Adrenal gland (tissue), 9 donors: ENCODE measurements at regions not wholly inside any gene's neighbourhood (a gene's known extent, or its start where the extent isn't known, plus 50 kb on each side); places are given as distances from the start of the nearest gene placed in this dataset.

Experiments
- DNase-seq, 7 donors: peaks; one replicate each; pipeline ENCODE4 v3.0.0-alpha.2; 2019 to 2020
- H3K27ac ChIP-seq, 5 donors: fragments of 200-600 bp; sonication (generic) in 4 of 5; 1 replicate in 3 of 5; 2 replicates in 2 of 5; pipeline versions ENCODE4 v1.5.1 to v1.8.0; 2016 to 2020; ENCODE audit warnings: mild to moderate bottlenecking in 1 of 5
- H3K27me3 ChIP-seq: fragments of 200-600 bp; 2 replicates; pipeline ENCODE4 v1.8.0; 2021
- H3K36me3 ChIP-seq, 2 donors: fragments of 200-600 bp; replicated peaks in 1 of 2; 1 replicate in 1 of 2; 2 replicates in 1 of 2; pipeline versions ENCODE4 v1.5.1 to v1.8.0; 2018 to 2022
- H3K4me1 ChIP-seq, 2 donors: fragments of 200-600 bp; replicated peaks in 1 of 2; 1 replicate in 1 of 2; 2 replicates in 1 of 2; pipeline versions ENCODE4 v1.5.1 to v1.8.0; 2018 to 2021
- H3K4me3 ChIP-seq, 4 donors: fragments of 200-600 bp; sonication (generic) in 3 of 4; one replicate each; pipeline ENCODE4 v1.5.1; 2016 to 2018
- H3K9me3 ChIP-seq, 3 donors: fragments of 200-600 bp; sonication (generic) in 1 of 3; replicated peaks in 1 of 3; 1 replicate in 2 of 3; 2 replicates in 1 of 3; pipeline versions ENCODE4 v1.5.1 to v1.8.0; 2016 to 2021
- CTCF ChIP-seq, 6 experiments: fragments of 450-650 bp in 4 of 6; fragments of 200-600 bp in 2 of 6; sonication (generic) in 1 of 6; IDR thresholded peaks; 1 replicate in 5 of 6; 2 replicates in 1 of 6; pipeline versions ENCODE4 v1.5.1 to v1.8.0; 2016 to 2021; ENCODE audit warnings: antibody characterized with exemption in 6 of 6, mild to moderate bottlenecking in 2 of 6, moderate library complexity in 1 of 6
- POLR2A ChIP-seq, 2 donors: fragments of 450-650 bp; IDR thresholded peaks; one replicate each; pipeline ENCODE4 v1.6.1; 2017; ENCODE audit warnings: antibody characterized with exemption in 2 of 2, mild to moderate bottlenecking in 2 of 2, moderate library complexity in 1 of 2
- WGBS, 4 donors: extraction: QIAGEN DNeasy Blood & Tissue Kit in 2 of 4; methylation state at CpG; one replicate each; pipeline versions ENCODE4 v1.1.5 to v1.1.7; 2013 to 2017; 5-methylcytosine and 5-hydroxymethylcytosine counted together
- intact Hi-C, 2 donors: fragments of 100-400 bp; cut with DNase I; formaldehyde crosslinking; loops; one replicate each; pipeline versions ENCODE4 v1.14.1 to v1.15.0; 2022 to 2023
- donor health status: healthy with polysubstance abuse.
- donor health status: Bipolar disorder and iron deficiency.
- donor health status: DM: yes; HTN: yes; CAD: no.
- donor health status: DM: no; HTN: no; CAD: no.
- donor health status: DM: no; HTN: no; CAD: no.

- Histone ChIP-seq H3K36me3 (no peaks in the 10 kb centered on the region), H3K27ac (no peak overlapping the region), H3K27me3 (no peaks in the 10 kb centered on the region), H3K4me3 (no peak overlapping the region), H3K4me1 (peaks cover 0 to 14% of the 10 kb centered on the region in 2 donors), H3K9me3 (no peaks in the 10 kb centered on the region)
- TF ChIP-seq POLR2A (IDR thresholded peaks at IDR 0.05) (no peak), CTCF (IDR thresholded peaks at IDR 0.05) (peak; percentile 52 to 70 (median 68))
- peak; percentile 49 to 79 (median 69) for DNase-seq
- intact Hi-C loops, result loop anchor here (5.0 to 10.0 kb wide), 4 partner anchors 65 to 147 kb away; partner anchors contain the start of gene TNFAIP3 (in 2 of the 2)
- WGBS, 4 donors, result 68 to 91% (median 91%) methylated on average over 3 of the region's 3 CpGs
These were observed 67.0 kb upstream of the TNFAIP3 start for GRCh38 chr6:137799950-137800568.

GRCh38 chr6:137800762-137801161 lies 66.3 kb upstream of the TNFAIP3 start:
- Histone ChIP-seq H3K27ac (no peak overlapping the region), H3K9me3 (no peaks in the 10 kb centered on the region), H3K36me3 (no peaks in the 10 kb centered on the region), H3K4me3 (no peak overlapping the region), H3K27me3 (no peaks in the 10 kb centered on the region), H3K4me1 (peaks cover 0 to 21% of the 10 kb centered on the region in 2 donors)
- intact Hi-C loops, result loop anchor here (5.0 to 10.0 kb wide), 4 partner anchors 64 to 147 kb away; partner anchors contain the start of gene TNFAIP3 (in 2 of the 2)
- no peak for DNase-seq
- 92 to 94% (median 93%) methylated on average over 2 of the region's 2 CpGs for WGBS, 4 donors
- no peak for TF ChIP-seq POLR2A (IDR thresholded peaks at IDR 0.05)
- no peak for TF ChIP-seq CTCF (IDR thresholded peaks at IDR 0.05)

- Histone ChIP-seq H3K4me1 (peaks cover 0 to 21% of the 10 kb centered on the region in 2 donors), H3K4me3 (no peak overlapping the region), H3K27ac (no peak overlapping the region), H3K36me3 (no peaks in the 10 kb centered on the region), H3K9me3 (no peaks in the 10 kb centered on the region), H3K27me3 (no peaks in the 10 kb centered on the region)
- 92 to 97% (median 95%) methylated on average over 5 of the region's 5 CpGs for WGBS, 4 donors
- intact Hi-C loops, result loop anchor here (5.0 to 10.0 kb wide), 4 partner anchors 63 to 146 kb away; partner anchors contain the start of gene TNFAIP3 (in 2 of the 2)
- no peak for TF ChIP-seq POLR2A (IDR thresholded peaks at IDR 0.05)
- TF ChIP-seq CTCF (IDR thresholded peaks at IDR 0.05), result no peak
- DNase-seq, result no peak
These were observed 65.5 kb upstream of the TNFAIP3 start for GRCh38 chr6:137801352-137802114.

GRCh38 chr6:137802408-137803182 lies 64.5 kb upstream of the TNFAIP3 start:
- Histone ChIP-seq H3K27me3 (no peaks in the 10 kb centered on the region), H3K36me3 (no peaks in the 10 kb centered on the region), H3K4me1 (peaks cover 0 to 21% of the 10 kb centered on the region in 2 donors), H3K4me3 (no peak overlapping the region), H3K27ac (no peak overlapping the region), H3K9me3 (no peaks in the 10 kb centered on the region)
- WGBS, 4 donors, result 90 to 97% (median 93%) methylated on average over 8 of the region's 8 CpGs
- intact Hi-C loops, result loop anchor here (5.0 to 10.0 kb wide), 4 partner anchors 62 to 145 kb away; partner anchors contain the start of gene TNFAIP3 (in 2 of the 2)
- no peak for DNase-seq
- TF ChIP-seq CTCF (IDR thresholded peaks at IDR 0.05) (no peak), POLR2A (IDR thresholded peaks at IDR 0.05) (no peak)
